Chondrocyte (in vitro differentiated cells): ENCODE measurements at regions not wholly inside any gene's neighbourhood (a gene's known extent, or its start where the extent isn't known, plus 50 kb on each side); places are given as distances from the start of the nearest gene placed in this dataset.

ENCODE experiments used
- DNase-seq: peaks from one replicate; pipeline ENCODE4 v3.0.0; 2021; ENCODE audit warnings: mixed read lengths, low spot score
- H3K27ac Mint-ChIP-seq: one replicate; pipeline ENCODE4 v1.8.0; 2021; ENCODE audit warnings: mild to moderate bottlenecking, moderate library complexity, mixed read lengths; ENCODE audit not compliant: unreplicated experiment
- H3K27me3 Mint-ChIP-seq: 2 replicates; pipeline ENCODE4 v1.8.0; 2021; ENCODE audit warnings: low read depth, mixed read lengths
- H3K36me3 Mint-ChIP-seq: 2 replicates; pipeline ENCODE4 v1.8.0; 2021; ENCODE audit warnings: low read depth, mixed read lengths
- H3K4me1 Mint-ChIP-seq: 2 replicates; pipeline ENCODE4 v1.8.0; 2021; ENCODE audit warnings: low read depth, mild to moderate bottlenecking, mixed read lengths
- H3K4me3 Mint-ChIP-seq: one replicate; pipeline ENCODE4 v1.8.0; 2021; ENCODE audit warnings: mild to moderate bottlenecking, moderate library complexity, mixed read lengths; ENCODE audit not compliant: unreplicated experiment
- H3K9me3 Mint-ChIP-seq: 2 replicates; pipeline ENCODE4 v1.8.0; 2021; ENCODE audit warnings: low read depth, mixed read lengths
- CTCF ChIP-seq: fragments of 200-600 bp; sonication (generic); IDR thresholded peaks from 2 replicates; pipeline ENCODE4 v1.5.0; 2021; ENCODE audit warnings: antibody characterized with exemption, mild to moderate bottlenecking, moderate library complexity

- no peak overlapping the region for H3K4me3 Mint-ChIP-seq
- H3K9me3 Mint-ChIP-seq = no peaks in the 10 kb centered on the region
- DNase-seq = no peak
- no peaks in the 10 kb centered on the region for H3K36me3 Mint-ChIP-seq
- no peak overlapping the region for H3K27ac Mint-ChIP-seq
- TF ChIP-seq CTCF = no peak
- no peaks in the 10 kb centered on the region for H3K4me1 Mint-ChIP-seq
- H3K27me3 Mint-ChIP-seq = no peaks in the 10 kb centered on the region
Observed at GRCh38 chr12:75900781-75901254, 130.8 kb downstream of the PHLDA1 start.

- Mint-ChIP-seq H3K4me3 (no peak overlapping the region), H3K36me3 (no peaks in the 10 kb centered on the region), H3K27ac (no peak overlapping the region), H3K4me1 (no peaks in the 10 kb centered on the region), H3K27me3 (no peaks in the 10 kb centered on the region), H3K9me3 (no peaks in the 10 kb centered on the region)
- TF ChIP-seq CTCF = no peak
- no peak for DNase-seq
Observed at GRCh38 chr12:75900226-75900625, 131.3 kb downstream of the PHLDA1 start.

- no peak for TF ChIP-seq CTCF
- Mint-ChIP-seq H3K27me3 (no peaks in the 10 kb centered on the region), H3K9me3 (no peaks in the 10 kb centered on the region), H3K27ac (no peak overlapping the region), H3K36me3 (no peaks in the 10 kb centered on the region), H3K4me3 (no peak overlapping the region), H3K4me1 (peaks cover 3% of the 10 kb centered on the region)
- no peak for DNase-seq
Observed at GRCh38 chr12:75894965-75895754, 136.4 kb downstream of the PHLDA1 start.

GRCh38 chr12:75893765-75894164, 137.8 kb downstream of the PHLDA1 start:
- Mint-ChIP-seq H3K4me1 (peaks cover 10% of the 10 kb centered on the region), H3K36me3 (no peaks in the 10 kb centered on the region)
- DNase-seq = no peak

More at GRCh38 chr12:75893765-75894164, 137.8 kb downstream of the PHLDA1 start:
- Mint-ChIP-seq H3K27ac (no peak overlapping the region), H3K9me3 (no peaks in the 10 kb centered on the region), H3K27me3 (peaks cover 4% of the 10 kb centered on the region), H3K4me3 (no peak overlapping the region)
- TF ChIP-seq CTCF = no peak
